K562 (cell line): ENCODE measurements at regions not wholly inside any gene's neighbourhood (a gene's known extent, or its start where the extent isn't known, plus 50 kb on each side); places are given as distances from the start of the nearest gene placed in this dataset.

Experiments used
- ARNT ChIP-seq, 2 experiments: fragments of 450-650 bp; IDR thresholded peaks; 2 replicates each; pipeline ENCODE4 v1.6.1; 2016; ENCODE audit warnings: mild to moderate bottlenecking in 1 of 2
- BRD9 ChIP-seq: fragments of 450-650 bp; IDR thresholded peaks from 2 replicates; pipeline ENCODE4 v1.6.1; 2018; ENCODE audit warnings: low read depth; ENCODE audit not compliant: partially characterized antibody
- CTBP1 ChIP-seq: fragments of 450-650 bp; IDR thresholded peaks from 2 replicates; pipeline ENCODE4 v1.6.1; 2016; ENCODE audit warnings: borderline replicate concordance
- FOS ChIP-seq: IDR thresholded peaks from 3 replicates; pipeline ENCODE4 v1.6.1; 2011; ENCODE audit not compliant: insufficient read length; ENCODE audit errors: extremely low read depth
- MAFG ChIP-seq: fragments of 450-650 bp; conservative IDR thresholded peaks from 2 replicates; pipeline ENCODE4 v1.6.1; 2016; ENCODE audit warnings: missing genetic modification characterization, missing compliant biosample characterization
- NR2C2 ChIP-seq, 2 experiments: fragments of 200-800 bp in 1 of 2; sonication (Bioruptor generic) in 1 of 2; sonication (generic) in 1 of 2; formaldehyde crosslinking in 1 of 2; IDR thresholded peaks; 2 replicates each; pipeline versions ENCODE4 v1.6.1 to v1.8.0; 2016 to 2022; ENCODE audit warnings: mild to moderate bottlenecking in 1 of 2, missing compliant biosample characterization in 1 of 2, missing genetic modification characterization in 1 of 2, missing genetic modification reagents in 1 of 2
- RCOR1 ChIP-seq, 2 experiments: IDR thresholded peaks; 2 replicates each; pipeline ENCODE4 v1.6.1; 2012; ENCODE audit warnings: low read depth in 2 of 2, low read length in 2 of 2, borderline replicate concordance in 1 of 2, improper control_type of control experiment in 1 of 2
- RUNX1 ChIP-seq: sonication (generic); IDR thresholded peaks from 2 replicates; pipeline ENCODE4 v1.6.1; 2016; ENCODE audit warnings: antibody characterized with exemption, low read depth
- SIX5 ChIP-seq, 2 experiments: IDR thresholded peaks; 2 replicates each; pipeline ENCODE4 v1.6.1; 2011; ENCODE audit warnings: low read length in 2 of 2, borderline replicate concordance in 1 of 2, low read depth in 1 of 2, mild to moderate bottlenecking in 1 of 2, moderate library complexity in 1 of 2; ENCODE audit not compliant: insufficient read depth in 1 of 2
- SMARCC2 ChIP-seq: fragments of 450-650 bp; IDR thresholded peaks from 2 replicates; pipeline ENCODE4 v1.6.1; 2017; ENCODE audit warnings: antibody characterized with exemption, moderate library complexity, mild to moderate bottlenecking, low read depth
- ZEB2 ChIP-seq: fragments of 450-650 bp; IDR thresholded peaks from 2 replicates; pipeline ENCODE4 v1.6.1; 2016
- ZNF316 ChIP-seq: fragments of 450-650 bp; IDR thresholded peaks from 2 replicates; pipeline ENCODE4 v1.6.1; 2016
- TF ChIP-seq, protein P1 (sequence below), 2 experiments: fragments of 450-650 bp; IDR thresholded peaks; 2 replicates each; pipeline ENCODE4 v1.6.1; 2016; ENCODE audit warnings: mild to moderate bottlenecking in 2 of 2, borderline replicate concordance in 1 of 2, low read depth in 1 of 2, moderate library complexity in 1 of 2
- TF ChIP-seq, protein P2 (sequence below): IDR thresholded peaks from 2 replicates; pipeline ENCODE4 v1.6.1; 2012; ENCODE audit warnings: low read depth, low read length, improper control_type of control experiment, borderline replicate concordance

DNA sequence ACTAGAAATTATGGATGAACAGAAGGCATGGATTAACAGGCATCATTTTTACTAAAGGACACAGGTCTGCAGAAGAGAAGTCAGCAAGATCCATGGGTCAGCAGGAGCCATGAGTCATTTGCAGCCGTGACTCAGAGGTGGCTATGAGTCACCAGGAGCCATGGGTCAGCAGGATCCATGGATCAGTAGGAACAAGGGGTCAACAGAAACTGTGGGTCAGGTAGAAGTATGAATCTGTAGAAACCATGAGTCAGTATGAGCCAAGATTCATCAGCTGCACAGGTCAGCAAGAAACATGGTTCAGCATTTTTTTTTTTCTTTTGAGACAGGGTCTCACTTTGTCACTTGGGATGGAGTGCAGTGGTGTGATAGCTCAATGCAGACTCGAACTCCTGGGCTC lies 58.2 kb upstream of the HS3ST4 start (continued):
- TF ChIP-seq, protein P1, sequence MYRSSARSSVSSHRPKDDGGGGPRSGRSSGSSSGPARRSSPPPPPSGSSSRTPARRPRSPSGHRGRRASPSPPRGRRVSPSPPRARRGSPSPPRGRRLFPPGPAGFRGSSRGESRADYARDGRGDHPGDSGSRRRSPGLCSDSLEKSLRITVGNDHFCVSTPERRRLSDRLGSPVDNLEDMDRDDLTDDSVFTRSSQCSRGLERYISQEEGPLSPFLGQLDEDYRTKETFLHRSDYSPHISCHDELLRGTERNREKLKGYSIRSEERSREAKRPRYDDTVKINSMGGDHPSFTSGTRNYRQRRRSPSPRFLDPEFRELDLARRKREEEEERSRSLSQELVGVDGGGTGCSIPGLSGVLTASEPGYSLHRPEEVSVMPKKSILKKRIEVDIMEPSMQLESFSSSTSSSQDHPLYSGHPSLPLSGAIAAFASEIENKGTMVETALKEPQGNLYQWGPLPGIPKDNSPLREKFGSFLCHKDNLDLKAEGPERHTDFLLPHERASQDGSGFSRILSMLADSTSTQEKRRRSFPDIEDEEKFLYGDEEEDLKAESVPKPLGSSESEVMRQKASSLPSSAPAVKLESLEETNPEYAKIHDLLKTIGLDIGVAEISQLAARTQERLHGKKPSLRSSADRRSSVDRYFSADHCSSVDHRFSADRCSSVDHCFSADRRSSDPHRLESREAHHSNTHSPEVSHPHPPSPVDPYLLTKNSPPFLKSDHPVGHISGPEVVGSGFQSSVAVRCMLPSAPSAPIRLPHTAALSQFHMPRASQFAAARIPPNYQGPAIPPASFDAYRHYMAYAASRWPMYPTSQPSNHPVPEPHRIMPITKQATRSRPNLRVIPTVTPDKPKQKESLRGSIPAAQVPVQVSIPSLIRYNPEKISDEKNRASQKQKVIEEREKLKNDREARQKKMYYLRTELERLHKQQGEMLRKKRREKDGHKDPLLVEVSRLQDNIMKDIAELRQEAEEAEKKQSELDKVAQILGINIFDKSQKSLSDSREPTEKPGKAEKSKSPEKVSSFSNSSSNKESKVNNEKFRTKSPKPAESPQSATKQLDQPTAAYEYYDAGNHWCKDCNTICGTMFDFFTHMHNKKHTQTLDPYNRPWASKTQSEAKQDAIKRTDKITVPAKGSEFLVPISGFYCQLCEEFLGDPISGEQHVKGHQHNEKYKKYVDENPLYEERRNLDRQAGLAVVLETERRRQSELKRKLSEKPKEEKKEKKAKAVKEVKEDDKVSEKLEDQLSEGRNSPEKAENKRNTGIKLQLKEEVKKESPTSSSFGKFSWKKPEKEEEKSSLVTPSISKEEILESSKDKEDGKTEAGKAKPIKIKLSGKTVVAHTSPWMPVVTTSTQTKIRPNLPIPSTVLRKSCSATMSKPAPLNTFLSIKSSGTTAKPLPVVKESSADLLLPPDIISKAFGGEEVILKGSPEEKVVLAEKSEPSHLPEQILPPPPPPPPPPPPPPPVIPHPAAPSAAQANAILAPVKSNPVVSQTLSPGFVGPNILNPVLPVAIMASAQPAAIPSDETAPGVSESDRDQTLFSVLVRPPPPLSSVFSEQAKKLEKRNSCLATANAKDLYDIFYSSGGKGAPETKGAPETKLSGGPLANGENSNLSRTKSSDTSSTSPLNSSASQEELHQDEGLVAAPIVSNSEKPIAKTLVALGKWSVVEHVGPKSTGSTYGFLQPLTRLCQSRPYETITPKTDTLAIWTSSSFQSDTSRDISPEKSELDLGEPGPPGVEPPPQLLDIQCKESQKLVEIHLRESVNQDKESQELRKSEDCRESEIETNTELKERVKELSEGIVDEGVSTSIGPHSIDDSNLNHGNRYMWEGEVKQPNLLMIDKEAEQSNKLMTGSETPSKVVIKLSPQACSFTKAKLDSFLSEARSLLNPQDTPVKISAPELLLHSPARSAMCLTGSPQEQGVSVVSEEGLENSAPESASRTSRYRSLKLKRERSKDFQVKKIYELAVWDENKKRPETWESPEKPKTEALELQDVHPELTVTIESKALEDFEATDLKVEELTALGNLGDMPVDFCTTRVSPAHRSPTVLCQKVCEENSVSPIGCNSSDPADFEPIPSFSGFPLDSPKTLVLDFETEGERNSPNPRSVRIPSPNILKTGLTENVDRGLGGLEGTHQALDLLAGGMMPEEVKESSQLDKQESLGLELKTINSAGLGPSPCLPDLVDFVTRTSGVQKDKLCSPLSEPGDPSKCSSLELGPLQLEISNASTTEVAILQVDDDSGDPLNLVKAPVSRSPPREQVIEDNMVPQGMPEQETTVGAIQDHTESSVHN (IDR thresholded peaks at IDR 0.05; ENCODE audit: borderline replicate concordance in 1 of 2, low read depth in 1 of 2), result peak in 1 of 2 experiments; percentile 94; a peak in 2 of 4 replicates
- no peak for TF ChIP-seq ARNT (IDR thresholded peaks at IDR 0.05)
- TF ChIP-seq ZNF316, result peak; percentile 99
- TF ChIP-seq NR2C2 (CRISPR knock-in tag; IDR thresholded peaks at IDR 0.05), result no peak
- peak; percentile 81 for TF ChIP-seq NR2C2 (tag; IDR thresholded peaks at IDR 0.05)
- no peak for TF ChIP-seq RUNX1
- peak; percentile 50; the same call in 1 of the 2 replicates for TF ChIP-seq ZEB2
- TF ChIP-seq SMARCC2, result peak; percentile 74
- TF ChIP-seq RCOR1 (IDR thresholded peaks at IDR 0.05; ENCODE audit: borderline replicate concordance in 1 of 2, low read depth in 2 of 2, low read length in 2 of 2), result peak in 1 of 2 experiments; percentile 50; a peak in 1 of 4 replicates
- TF ChIP-seq SIX5 (IDR thresholded peaks at IDR 0.05; ENCODE audit: borderline replicate concordance in 1 of 2, insufficient read depth in 1 of 2, low read depth in 1 of 2, low read length in 2 of 2), result no peak
- TF ChIP-seq, protein P2, sequence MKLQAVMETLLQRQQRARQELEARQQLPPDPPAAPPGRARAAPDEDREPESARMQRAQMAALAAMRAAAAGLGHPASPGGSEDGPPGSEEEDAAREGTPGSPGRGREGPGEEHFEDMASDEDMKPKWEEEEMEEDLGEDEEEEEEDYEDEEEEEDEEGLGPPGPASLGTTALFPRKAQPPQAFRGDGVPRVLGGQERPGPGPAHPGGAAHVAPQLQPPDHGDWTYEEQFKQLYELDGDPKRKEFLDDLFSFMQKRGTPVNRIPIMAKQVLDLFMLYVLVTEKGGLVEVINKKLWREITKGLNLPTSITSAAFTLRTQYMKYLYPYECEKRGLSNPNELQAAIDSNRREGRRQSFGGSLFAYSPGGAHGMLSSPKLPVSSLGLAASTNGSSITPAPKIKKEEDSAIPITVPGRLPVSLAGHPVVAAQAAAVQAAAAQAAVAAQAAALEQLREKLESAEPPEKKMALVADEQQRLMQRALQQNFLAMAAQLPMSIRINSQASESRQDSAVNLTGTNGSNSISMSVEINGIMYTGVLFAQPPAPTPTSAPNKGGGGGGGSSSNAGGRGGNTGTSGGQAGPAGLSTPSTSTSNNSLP, result no peak
- peak; percentile 58 for TF ChIP-seq BRD9
- 0 out of 2 replicates have a peak, but pooled peaks have one; percentile 36 for TF ChIP-seq CTBP1
- peak; percentile 85 for TF ChIP-seq FOS
- peak; percentile 97 for TF ChIP-seq MAFG (tag)
